Endothelial cell of umbilical vein (primary cell): ENCODE measurements at regions not wholly inside any gene's neighbourhood (a gene's known extent, or its start where the extent isn't known, plus 50 kb on each side); places are given as distances from the start of the nearest gene placed in this dataset.
"Not testable (repeated sequence)": the region's sequence is repeated elsewhere in the genome, so short reads cannot be mapped to it uniquely, and the experiment has no call there.

Source experiments
- BruUV-seq: library from RNA; stranded (reverse); fragments of 400-500 nt; replicated peaks from 2 replicates; lab custom pipeline; 2021; lab: Mats Ljungman, UMichigan
- CTCF ChIA-PET: fragments of 300-600, 350-600 bp; sonication (Branson Sonifier 250); formaldehyde crosslinking; loops from one replicate; lab custom pipeline; 2021; ENCODE audit warnings: antibody characterized with exemption, inconsistent platforms; lab: Charles Lee
- POLR2A ChIA-PET: fragments of 300-600, 350-600 bp; sonication (Branson Sonifier 250); formaldehyde crosslinking; loops from one replicate; lab custom pipeline; 2021; ENCODE audit warnings: antibody characterized with exemption, inconsistent platforms; lab: Charles Lee
- DNase-seq: peaks from one replicate; pipeline ENCODE4 v3.0.0-alpha.2; 2011; ENCODE audit warnings: low read depth, low spot score
- FAIRE-seq: peaks from 2 replicates; lab custom pipeline; 2011; peaks lifted over from hg19 to GRCh38; lab: Jason Lieb, UNC
- H2AFZ ChIP-seq: 2 replicates; pipeline ENCODE4 v1.6.0; 2012; ENCODE audit warnings: low read depth, low read length, control low read depth, inconsistent platforms
- H3K27ac ChIP-seq: 2 replicates; pipeline ENCODE4 v1.5.1; 2011; ENCODE audit warnings: low read depth, mild to moderate bottlenecking, control low read depth, low read length, moderate library complexity; ENCODE audit not compliant: insufficient read depth
- H3K27me3 ChIP-seq, 2 experiments: 2 replicates each; pipeline versions ENCODE4 v1.6.0 to v1.6.1; 2011; ENCODE audit warnings: low read length in 2 of 2, mixed read lengths in 1 of 2; ENCODE audit not compliant: control insufficient read depth in 2 of 2, insufficient read depth in 2 of 2
- H3K36me3 ChIP-seq, 2 experiments: 2 replicates in 1 of 2; 3 replicates in 1 of 2; pipeline ENCODE4 v1.5.1; 2011; ENCODE audit warnings: low read length in 2 of 2, mild to moderate bottlenecking in 1 of 2, moderate library complexity in 1 of 2; ENCODE audit not compliant: control insufficient read depth in 2 of 2, insufficient read depth in 2 of 2; ENCODE audit errors: extremely low read depth in 1 of 2
- H3K4me1 ChIP-seq: 3 replicates; pipeline ENCODE4 v1.5.1; 2011; ENCODE audit warnings: mild to moderate bottlenecking, low read length; ENCODE audit not compliant: control insufficient read depth, insufficient read depth; ENCODE audit errors: extremely low read depth
- H3K4me2 ChIP-seq: 2 replicates; pipeline ENCODE4 v1.6.1; 2011; ENCODE audit warnings: low read length, control low read depth, mixed read lengths; ENCODE audit not compliant: insufficient read depth
- H3K4me3 ChIP-seq, 3 experiments: fragments of 200-600 bp in 1 of 3; sonication (generic), shearing (Covaris generic) in 1 of 3; replicated peaks in 1 of 3; 2 replicates each; pipeline ENCODE4 v1.5.1; 2011 to 2016; ENCODE audit warnings: control low read depth in 3 of 3, low read length in 3 of 3, mild to moderate bottlenecking in 2 of 3, inconsistent platforms in 1 of 3, low read depth in 1 of 3, moderate library complexity in 1 of 3; ENCODE audit not compliant: insufficient read depth in 1 of 3
- H3K79me2 ChIP-seq: 2 replicates; pipeline ENCODE4 v1.6.0; 2012; ENCODE audit warnings: low read length, inconsistent platforms; ENCODE audit not compliant: control insufficient read depth, insufficient read depth
- H3K9ac ChIP-seq: replicated peaks from 2 replicates; pipeline ENCODE3; 2011; ENCODE audit warnings: low read length, control low read depth; ENCODE audit not compliant: insufficient read depth; ENCODE audit errors: extremely low read depth
- H3K9me1 ChIP-seq: replicated peaks from 3 replicates; pipeline ENCODE4 v1.6.0; 2011; ENCODE audit warnings: mild to moderate bottlenecking, low read length; ENCODE audit not compliant: control insufficient read depth, insufficient read depth; ENCODE audit errors: extremely low read depth
- H3K9me3 ChIP-seq: replicated peaks from 2 replicates; pipeline ENCODE4 v1.5.1; 2012; ENCODE audit warnings: low read length, inconsistent platforms; ENCODE audit not compliant: control insufficient read depth, insufficient read depth
- H4K20me1 ChIP-seq: replicated peaks from 2 replicates; pipeline ENCODE3; 2011; ENCODE audit warnings: mild to moderate bottlenecking, low read length; ENCODE audit not compliant: control insufficient read depth, insufficient read depth; ENCODE audit errors: extremely low read depth
- EZH2 ChIP-seq: IDR thresholded peaks from 2 replicates; pipeline ENCODE4 v1.6.1; 2012; ENCODE audit warnings: borderline replicate concordance, low read depth, mild to moderate bottlenecking, moderate library complexity, low read length, inconsistent platforms; ENCODE audit not compliant: severe bottlenecking
- FOS ChIP-seq: IDR thresholded peaks from 2 replicates; pipeline ENCODE4 v1.6.1; 2011; ENCODE audit warnings: mild to moderate bottlenecking, low read length, moderate library complexity, borderline replicate concordance; ENCODE audit not compliant: insufficient read depth
- GATA2 ChIP-seq: IDR thresholded peaks from 2 replicates; pipeline ENCODE4 v1.7.0; 2011; ENCODE audit warnings: low read depth, mild to moderate bottlenecking, moderate library complexity, mixed read lengths, low read length; ENCODE audit not compliant: insufficient read length, insufficient read depth
- JUN ChIP-seq: IDR thresholded peaks from 2 replicates; pipeline ENCODE4 v1.6.1; 2011; ENCODE audit warnings: borderline replicate concordance, low read depth; ENCODE audit not compliant: insufficient read length, insufficient read depth
- MYC ChIP-seq: IDR thresholded peaks from one replicate; pipeline ENCODE4 v1.6.1; 2011; ENCODE audit warnings: mild to moderate bottlenecking, low read depth, low read length
- POLR2A ChIP-seq: IDR thresholded peaks from 2 replicates; pipeline ENCODE4 v1.6.1; 2012; ENCODE audit warnings: low read depth, mild to moderate bottlenecking, control low read depth, low read length
- POLR2AphosphoS5 ChIP-seq: IDR thresholded peaks from 2 replicates; pipeline ENCODE4 v1.6.1; 2012; ENCODE audit warnings: low read depth, mild to moderate bottlenecking, control low read depth, low read length, moderate library complexity; ENCODE audit not compliant: insufficient read depth
- dilution Hi-C: fragments of 300-500 bp; cut with MboI; formaldehyde crosslinking; loops from one replicate; pipeline ENCODE4 v1.15.0; 2019; ENCODE audit warnings: low sequenced_read_pairs; ENCODE audit not compliant: extremely low pct_ligation_motif_present
- intact Hi-C: fragments of 100-400 bp; cut with micrococcal nuclease; formaldehyde crosslinking; loops from one replicate; pipeline ENCODE4 v1.10.0; 2022
- TF ChIP-seq, protein P1 (sequence below): IDR thresholded peaks from 2 replicates; pipeline ENCODE4 v1.6.1; 2011; ENCODE audit not compliant: insufficient read depth, insufficient read length
- TF ChIP-seq, protein P2 (sequence below), 2 donors: IDR thresholded peaks; 1 replicate in 1 of 2; 2 replicates in 1 of 2; pipeline ENCODE4 v1.5.1; 2011; ENCODE audit warnings: low read length in 2 of 2, mild to moderate bottlenecking in 2 of 2, moderate library complexity in 2 of 2, control low read depth in 1 of 2, inconsistent platforms in 1 of 2, low read depth in 1 of 2; ENCODE audit not compliant: insufficient read depth in 1 of 2; ENCODE audit errors: extremely low read depth in 1 of 2

DNA sequence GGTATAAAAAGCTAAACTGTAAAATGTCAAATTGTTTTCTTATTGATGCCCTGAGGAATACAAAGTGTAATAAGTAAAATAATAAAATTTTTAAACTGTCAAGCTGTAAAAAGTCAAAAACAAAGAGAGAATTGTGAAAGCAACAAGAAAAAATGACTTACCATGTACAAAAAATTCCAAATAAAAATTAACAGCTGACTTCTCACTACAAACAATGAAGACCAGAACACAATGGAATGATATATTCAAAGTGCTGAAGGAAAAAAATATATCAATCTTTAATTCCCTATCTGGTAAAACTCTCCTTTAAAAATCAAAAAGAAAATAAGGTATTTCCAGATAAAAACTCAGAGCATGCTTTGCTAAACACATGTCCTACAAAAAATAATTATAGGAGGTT lies 883.5 kb downstream of the IGSF11 start:
- Histone ChIP-seq H3K27ac (no peak overlapping the region), H3K4me3 (no peak overlapping the region), H4K20me1 (no peaks in the 10 kb centered on the region), H3K9ac (no peak overlapping the region), H3K9me1 (no peaks in the 10 kb centered on the region), H3K27me3 (no peaks in the 10 kb centered on the region), H3K9me3 (peaks cover 2% of the 10 kb centered on the region), H3K4me1 (no peaks in the 10 kb centered on the region), H3K4me2 (no peak overlapping the region), H2AFZ (no peak overlapping the region), H3K79me2 (no peaks in the 10 kb centered on the region), H3K36me3 (no peaks in the 10 kb centered on the region)
- dilution Hi-C loops (no loop called here), intact Hi-C loops (no loop called here)
- POLR2A ChIA-PET = no interaction called here
- CTCF ChIA-PET = no interaction called here
- TF ChIP-seq, protein P1, sequence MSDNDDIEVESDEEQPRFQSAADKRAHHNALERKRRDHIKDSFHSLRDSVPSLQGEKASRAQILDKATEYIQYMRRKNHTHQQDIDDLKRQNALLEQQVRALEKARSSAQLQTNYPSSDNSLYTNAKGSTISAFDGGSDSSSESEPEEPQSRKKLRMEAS = no peak
- no peak for TF ChIP-seq EZH2
- TF ChIP-seq GATA2 = no peak
- no peak for TF ChIP-seq MYC
- TF ChIP-seq POLR2A = no peak
- no peak for TF ChIP-seq FOS
- no peak for TF ChIP-seq POLR2AphosphoS5
- TF ChIP-seq, protein P2, sequence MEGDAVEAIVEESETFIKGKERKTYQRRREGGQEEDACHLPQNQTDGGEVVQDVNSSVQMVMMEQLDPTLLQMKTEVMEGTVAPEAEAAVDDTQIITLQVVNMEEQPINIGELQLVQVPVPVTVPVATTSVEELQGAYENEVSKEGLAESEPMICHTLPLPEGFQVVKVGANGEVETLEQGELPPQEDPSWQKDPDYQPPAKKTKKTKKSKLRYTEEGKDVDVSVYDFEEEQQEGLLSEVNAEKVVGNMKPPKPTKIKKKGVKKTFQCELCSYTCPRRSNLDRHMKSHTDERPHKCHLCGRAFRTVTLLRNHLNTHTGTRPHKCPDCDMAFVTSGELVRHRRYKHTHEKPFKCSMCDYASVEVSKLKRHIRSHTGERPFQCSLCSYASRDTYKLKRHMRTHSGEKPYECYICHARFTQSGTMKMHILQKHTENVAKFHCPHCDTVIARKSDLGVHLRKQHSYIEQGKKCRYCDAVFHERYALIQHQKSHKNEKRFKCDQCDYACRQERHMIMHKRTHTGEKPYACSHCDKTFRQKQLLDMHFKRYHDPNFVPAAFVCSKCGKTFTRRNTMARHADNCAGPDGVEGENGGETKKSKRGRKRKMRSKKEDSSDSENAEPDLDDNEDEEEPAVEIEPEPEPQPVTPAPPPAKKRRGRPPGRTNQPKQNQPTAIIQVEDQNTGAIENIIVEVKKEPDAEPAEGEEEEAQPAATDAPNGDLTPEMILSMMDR (IDR thresholded peaks at IDR 0.05; ENCODE audit: extremely low read depth in 1 of 2, insufficient read depth in 1 of 2, low read depth in 1 of 2, low read length in 2 of 2) = no peak
- TF ChIP-seq JUN = no peak
- no peak for FAIRE-seq
- no peak for DNase-seq
- no TSS peak for BruUV-seq

DNA sequence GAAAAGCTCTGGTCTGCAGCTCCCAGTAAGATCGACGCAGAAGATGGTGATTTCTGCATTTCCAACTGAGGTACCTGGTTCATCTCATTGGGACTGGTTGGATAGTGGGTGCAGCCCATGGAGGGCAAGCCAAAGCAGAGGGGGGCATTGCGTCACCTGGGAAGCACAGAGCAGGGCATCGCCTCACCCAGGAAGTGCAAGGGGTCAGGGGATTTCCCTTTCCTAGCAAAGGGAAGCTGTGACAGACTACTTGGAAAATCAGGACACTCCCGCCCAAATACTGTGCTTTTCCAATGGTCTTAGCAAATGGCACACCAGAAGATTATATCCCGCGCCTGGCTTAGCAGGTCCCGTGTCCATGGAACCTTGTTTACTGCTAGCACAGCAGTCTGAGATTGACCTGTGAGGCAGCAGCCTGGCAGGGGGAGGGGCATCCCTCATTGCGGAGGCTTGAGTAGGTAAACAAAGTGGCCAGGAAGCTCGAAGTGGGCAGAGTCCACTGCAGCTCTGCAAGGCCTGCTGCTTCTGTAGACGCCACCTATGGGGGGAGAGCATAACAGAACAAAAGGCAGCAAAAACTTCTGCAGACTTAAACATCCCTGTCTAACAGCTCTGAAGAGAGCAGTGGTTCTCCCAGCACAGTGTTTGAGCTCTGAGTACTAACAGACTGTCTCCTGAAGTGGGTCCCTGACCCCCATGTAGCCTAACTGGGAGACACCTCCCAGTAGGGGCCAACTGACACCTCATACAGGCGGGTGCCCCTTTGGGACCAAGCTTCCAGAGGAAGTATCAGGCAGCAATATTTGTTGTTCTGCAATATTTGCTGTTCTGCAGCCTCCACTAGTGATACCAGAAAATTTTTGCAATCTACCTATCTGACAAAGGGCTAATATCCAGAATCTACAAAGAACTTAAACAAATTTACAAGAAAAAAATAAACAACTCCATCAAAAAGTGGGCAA lies 871.7 kb downstream of the IGSF11 start:
- H3K4me1 ChIP-seq, CTCF ChIA-PET, dilution Hi-C loops, H3K4me2 ChIP-seq, FAIRE-seq, BruUV-seq, H3K36me3 ChIP-seq, H3K27ac ChIP-seq, intact Hi-C loops, H4K20me1 ChIP-seq, DNase-seq, H3K27me3 ChIP-seq, H3K9me3 ChIP-seq, H2AFZ ChIP-seq, H3K79me2 ChIP-seq, H3K9ac ChIP-seq, H3K9me1 ChIP-seq, H3K4me3 ChIP-seq, POLR2A ChIA-PET: not testable (repeated sequence)
